ENCODE measurements at regions not wholly inside any gene's neighbourhood (a gene's known extent, or its start where the extent isn't known, plus 50 kb on each side); places are given as distances from the start of the nearest gene placed in this dataset.

DNA sequence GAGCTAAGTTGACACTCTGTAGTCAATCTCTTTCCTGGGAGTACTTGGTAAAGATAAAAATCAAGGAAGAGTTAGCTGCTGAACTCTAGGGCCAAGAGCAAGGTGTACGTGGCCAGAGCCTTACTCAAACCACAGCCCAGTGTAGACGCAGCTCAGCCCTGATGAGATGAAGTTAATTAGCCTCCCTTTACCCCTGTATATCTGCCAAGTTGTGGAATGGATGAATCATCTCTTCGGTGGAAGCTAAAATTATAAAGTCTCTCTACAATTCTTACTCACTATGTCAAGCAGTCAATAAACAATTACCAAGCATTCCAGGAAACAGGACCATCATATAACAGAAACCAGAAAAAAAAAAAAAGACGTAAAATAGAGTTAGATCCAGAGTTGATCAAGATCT is 146.9 kb upstream of the UFM1 start:
- Histone ChIP-seq H3K4me1 (ENCODE audit: insufficient read depth) (no peaks in the 10 kb centered on the region), H3K36me3 (no peaks in the 10 kb centered on the region), H3K27ac (no peak overlapping the region), H3K27me3 (no peaks in the 10 kb centered on the region), H3K9me3 (no peaks in the 10 kb centered on the region), H3K4me3 (no peak overlapping the region)
- WGBS, 3 donors = 57 to 68% (median 60%) methylated on average over 4 of the region's 4 CpGs
- TF ChIP-seq, protein P1, sequence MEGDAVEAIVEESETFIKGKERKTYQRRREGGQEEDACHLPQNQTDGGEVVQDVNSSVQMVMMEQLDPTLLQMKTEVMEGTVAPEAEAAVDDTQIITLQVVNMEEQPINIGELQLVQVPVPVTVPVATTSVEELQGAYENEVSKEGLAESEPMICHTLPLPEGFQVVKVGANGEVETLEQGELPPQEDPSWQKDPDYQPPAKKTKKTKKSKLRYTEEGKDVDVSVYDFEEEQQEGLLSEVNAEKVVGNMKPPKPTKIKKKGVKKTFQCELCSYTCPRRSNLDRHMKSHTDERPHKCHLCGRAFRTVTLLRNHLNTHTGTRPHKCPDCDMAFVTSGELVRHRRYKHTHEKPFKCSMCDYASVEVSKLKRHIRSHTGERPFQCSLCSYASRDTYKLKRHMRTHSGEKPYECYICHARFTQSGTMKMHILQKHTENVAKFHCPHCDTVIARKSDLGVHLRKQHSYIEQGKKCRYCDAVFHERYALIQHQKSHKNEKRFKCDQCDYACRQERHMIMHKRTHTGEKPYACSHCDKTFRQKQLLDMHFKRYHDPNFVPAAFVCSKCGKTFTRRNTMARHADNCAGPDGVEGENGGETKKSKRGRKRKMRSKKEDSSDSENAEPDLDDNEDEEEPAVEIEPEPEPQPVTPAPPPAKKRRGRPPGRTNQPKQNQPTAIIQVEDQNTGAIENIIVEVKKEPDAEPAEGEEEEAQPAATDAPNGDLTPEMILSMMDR (IDR thresholded peaks at IDR 0.05) = no peak
- TF ChIP-seq EP300 (IDR thresholded peaks at IDR 0.05) (no peak), POLR2A (IDR thresholded peaks at IDR 0.05) (no peak)
- no peak for DNase-seq
- intact Hi-C loops (cut with DNase I) = no loop called here

GRCh38 chr13:38191016-38191415 is 158.6 kb upstream of the UFM1 start:
- WGBS, 3 donors = 90 to 93% (median 91%) methylated on average over 3 of the region's 3 CpGs

GRCh38 chr13:38180670-38181069 is 169.0 kb upstream of the UFM1 start:
- Histone ChIP-seq H3K36me3 (no peaks in the 10 kb centered on the region), H3K4me3 (no peak overlapping the region), H3K4me1 (ENCODE audit: insufficient read depth) (no peaks in the 10 kb centered on the region), H3K27me3 (no peaks in the 10 kb centered on the region), H3K9me3 (no peaks in the 10 kb centered on the region), H3K27ac (no peak overlapping the region)
- intact Hi-C loops (cut with DNase I) = no loop called here
- TF ChIP-seq, protein P1 (IDR thresholded peaks at IDR 0.05) = no peak
- no peak for TF ChIP-seq POLR2A (IDR thresholded peaks at IDR 0.05)
- TF ChIP-seq EP300 (IDR thresholded peaks at IDR 0.05) = no peak
- no peak for DNase-seq
- WGBS, 3 donors = 83 to 93% (median 86%) methylated on average over 1 of the region's 1 CpG

More at GRCh38 chr13:38191016-38191415, 158.6 kb upstream of the UFM1 start:
- no peak for DNase-seq
- no peak overlapping the region for H3K4me3 ChIP-seq
- peaks cover 2% of the 10 kb centered on the region for H3K27me3 ChIP-seq
- no peaks in the 10 kb centered on the region for H3K9me3 ChIP-seq
- TF ChIP-seq EP300 (IDR thresholded peaks at IDR 0.05) = no peak
- no peak for TF ChIP-seq POLR2A (IDR thresholded peaks at IDR 0.05)
- TF ChIP-seq, protein P1 (IDR thresholded peaks at IDR 0.05) = no peak
- no peak overlapping the region for H3K27ac ChIP-seq
- no peaks in the 10 kb centered on the region for H3K4me1 ChIP-seq (ENCODE audit: insufficient read depth)
- no peaks in the 10 kb centered on the region for H3K36me3 ChIP-seq
- intact Hi-C loops (cut with DNase I) = no loop called here

- no peaks in the 10 kb centered on the region for H3K4me1 ChIP-seq (ENCODE audit: insufficient read depth)
- H3K27me3 ChIP-seq = no peaks in the 10 kb centered on the region
- no peak for TF ChIP-seq EP300 (IDR thresholded peaks at IDR 0.05)
- TF ChIP-seq, protein P1 (IDR thresholded peaks at IDR 0.05) = no peak
- TF ChIP-seq POLR2A (IDR thresholded peaks at IDR 0.05) = no peak
- 90 to 96% (median 93%) methylated on average over 1 of the region's 1 CpG for WGBS, 3 donors
- no peak overlapping the region for H3K27ac ChIP-seq
- intact Hi-C loops (cut with DNase I) = no loop called here
- no peak for DNase-seq
- H3K9me3 ChIP-seq = no peaks in the 10 kb centered on the region
- no peak overlapping the region for H3K4me3 ChIP-seq
- no peaks in the 10 kb centered on the region for H3K36me3 ChIP-seq
These were observed 169.5 kb upstream of the UFM1 start for GRCh38 chr13:38180126-38180525.

- intact Hi-C loops (cut with DNase I) = no loop called here
- Histone ChIP-seq H3K4me1 (ENCODE audit: insufficient read depth) (no peaks in the 10 kb centered on the region), H3K4me3 (no peak overlapping the region), H3K27ac (no peak overlapping the region), H3K27me3 (no peaks in the 10 kb centered on the region), H3K9me3 (no peaks in the 10 kb centered on the region), H3K36me3 (no peaks in the 10 kb centered on the region)
- TF ChIP-seq POLR2A (IDR thresholded peaks at IDR 0.05) (no peak), EP300 (IDR thresholded peaks at IDR 0.05) (no peak)
- TF ChIP-seq, protein P1 (IDR thresholded peaks at IDR 0.05) = no peak
- no peak for DNase-seq
These were observed 173.0 kb upstream of the UFM1 start for GRCh38 chr13:38176664-38177063.
